H9 (cell line): ENCODE measurements at regions not wholly inside any gene's neighbourhood (a gene's known extent, or its start where the extent isn't known, plus 50 kb on each side); places are given as distances from the start of the nearest gene placed in this dataset.
A peak's percentile ranks its signal among the peaks of the same experiment; 100 is the strongest.

Experiments used
- DNase-seq: peaks from one replicate; pipeline ENCODE4 v3.0.0-alpha.2; 2017
- H2AFZ ChIP-seq: one replicate; pipeline ENCODE4 v1.6.1; 2013; ENCODE audit warnings: mild to moderate bottlenecking, low read length, control low read depth, moderate library complexity
- H2AK5ac ChIP-seq: 2 replicates; pipeline ENCODE4 v1.6.1; 2013; ENCODE audit warnings: low read length, control low read depth, mixed read lengths; ENCODE audit not compliant: insufficient read length
- H2BK120ac ChIP-seq: one replicate; pipeline ENCODE4 v1.6.1; 2013; ENCODE audit warnings: low read depth, mild to moderate bottlenecking, low read length, control low read depth, inconsistent platforms; ENCODE audit not compliant: poor library complexity, severe bottlenecking
- H2BK12ac ChIP-seq: 2 replicates; pipeline ENCODE4 v1.6.1; 2013; ENCODE audit warnings: low read length, control low read depth, mixed read lengths, low read depth; ENCODE audit not compliant: insufficient read length
- H2BK15ac ChIP-seq: 2 replicates; pipeline ENCODE4 v1.6.1; 2013; ENCODE audit warnings: low read depth, low read length, control low read depth
- H2BK20ac ChIP-seq: one replicate; pipeline ENCODE4 v1.6.1; 2013; ENCODE audit warnings: low read depth, mild to moderate bottlenecking, low read length, control low read depth, inconsistent platforms; ENCODE audit not compliant: poor library complexity, severe bottlenecking
- H2BK5ac ChIP-seq: 2 replicates; pipeline ENCODE4 v1.6.1; 2013; ENCODE audit warnings: low read length, control low read depth, mixed read lengths; ENCODE audit not compliant: insufficient read length
- H3K14ac ChIP-seq: 2 replicates; pipeline ENCODE4 v1.6.1; 2013; ENCODE audit warnings: low read length, control low read depth; ENCODE audit not compliant: insufficient read depth
- H3K18ac ChIP-seq: 2 replicates; pipeline ENCODE4 v1.6.1; 2013; ENCODE audit warnings: low read depth, mild to moderate bottlenecking, mixed read lengths, low read length, control low read depth; ENCODE audit not compliant: insufficient read length
- H3K23ac ChIP-seq: 2 replicates; pipeline ENCODE4 v1.6.1; 2013; ENCODE audit warnings: low read length, control low read depth, mixed read lengths, low read depth; ENCODE audit not compliant: insufficient read length
- H3K23me2 ChIP-seq: 2 replicates; pipeline ENCODE4 v1.6.1; 2013; ENCODE audit warnings: low read depth, mild to moderate bottlenecking, mixed read lengths, low read length, control low read depth; ENCODE audit not compliant: insufficient read length, poor library complexity, severe bottlenecking
- H3K27ac ChIP-seq: 2 replicates; pipeline ENCODE4 v1.5.1; 2013; ENCODE audit warnings: low read length, control low read depth, mixed read lengths, low read depth; ENCODE audit not compliant: insufficient read length
- H3K27me3 ChIP-seq: 2 replicates; pipeline ENCODE4 v1.6.1; 2013; ENCODE audit warnings: low read length, control low read depth, inconsistent platforms; ENCODE audit not compliant: insufficient read depth
- H3K4ac ChIP-seq: 2 replicates; pipeline ENCODE4 v1.6.1; 2013; ENCODE audit warnings: low read depth, mild to moderate bottlenecking, control low read depth, inconsistent platforms, low read length, moderate library complexity
- H3K4me1 ChIP-seq: 2 replicates; pipeline ENCODE4 v1.6.1; 2013; ENCODE audit warnings: low read length, control low read depth, inconsistent platforms; ENCODE audit not compliant: insufficient read depth
- H3K4me2 ChIP-seq: 2 replicates; pipeline ENCODE4 v1.6.1; 2013; ENCODE audit warnings: low read length, control low read depth, mixed read lengths; ENCODE audit not compliant: insufficient read length, insufficient read depth
- H3K56ac ChIP-seq: 2 replicates; pipeline ENCODE4 v1.6.1; 2013; ENCODE audit warnings: low read depth, mild to moderate bottlenecking, mixed read lengths, low read length, control low read depth; ENCODE audit not compliant: insufficient read length
- H3K79me1 ChIP-seq: 2 replicates; pipeline ENCODE4 v1.6.1; 2013; ENCODE audit warnings: low read depth, mild to moderate bottlenecking, moderate library complexity, low read length, control low read depth, inconsistent platforms; ENCODE audit not compliant: insufficient read depth, poor library complexity, severe bottlenecking
- H3K79me2 ChIP-seq: 2 replicates; pipeline ENCODE4 v1.6.1; 2013; ENCODE audit warnings: low read length, control low read depth, inconsistent platforms; ENCODE audit not compliant: insufficient read depth
- H3K9ac ChIP-seq: 2 replicates; pipeline ENCODE4 v1.6.1; 2013; ENCODE audit warnings: low read length, control low read depth, mixed read lengths; ENCODE audit not compliant: insufficient read length; ENCODE audit errors: extremely low read depth
- H3K9me3 ChIP-seq: one replicate; pipeline ENCODE4 v1.6.1; 2013; ENCODE audit warnings: low read depth, low read length, inconsistent platforms; ENCODE audit not compliant: control insufficient read depth
- H3T11ph ChIP-seq: one replicate; pipeline ENCODE4 v1.6.1; 2013; ENCODE audit warnings: mild to moderate bottlenecking, low read length, control low read depth, inconsistent platforms
- H4K20me1 ChIP-seq: one replicate; pipeline ENCODE4 v1.6.1; 2013; ENCODE audit not compliant: control insufficient read depth, insufficient read length, insufficient read depth
- H4K5ac ChIP-seq: 2 replicates; pipeline ENCODE4 v1.6.1; 2013; ENCODE audit warnings: low read depth, mild to moderate bottlenecking, mixed read lengths, low read length, control low read depth; ENCODE audit not compliant: insufficient read length
- H4K8ac ChIP-seq: replicated peaks from 2 replicates; pipeline ENCODE4 v1.6.1; 2013; ENCODE audit warnings: low read length, control low read depth, mixed read lengths, low read depth; ENCODE audit not compliant: insufficient read length
- H4K91ac ChIP-seq: 2 replicates; pipeline ENCODE4 v1.6.1; 2013; ENCODE audit warnings: low read depth, mild to moderate bottlenecking, moderate library complexity, mixed read lengths, low read length, control low read depth; ENCODE audit not compliant: insufficient read length
- H3K27ac Mint-ChIP-seq, 3 experiments: 2 replicates in 2 of 3; 3 replicates in 1 of 3; pipeline ENCODE4 v1.8.0; 2020 to 2021; ENCODE audit warnings: mixed read lengths in 3 of 3, mild to moderate bottlenecking in 1 of 3, moderate library complexity in 1 of 3
- H3K27me3 Mint-ChIP-seq: 2 replicates; pipeline ENCODE4 v1.8.0; 2021; ENCODE audit warnings: low read depth, mild to moderate bottlenecking, moderate library complexity, mixed read lengths
- H3K36me3 Mint-ChIP-seq, 3 experiments: 2 replicates in 2 of 3; 3 replicates in 1 of 3; pipeline ENCODE4 v1.8.0; 2020 to 2021; ENCODE audit warnings: low read depth in 3 of 3, mixed read lengths in 3 of 3; ENCODE audit not compliant: insufficient read depth in 1 of 3
- H3K4me1 Mint-ChIP-seq, 2 experiments: 2 replicates each; pipeline ENCODE4 v1.8.0; 2020; ENCODE audit warnings: mixed read lengths in 2 of 2
- H3K4me3 Mint-ChIP-seq, 2 experiments: 2 replicates in 1 of 2; 3 replicates in 1 of 2; pipeline ENCODE4 v1.8.0; 2020 to 2021; ENCODE audit warnings: mild to moderate bottlenecking in 2 of 2, mixed read lengths in 2 of 2, moderate library complexity in 1 of 2
- H3K9me3 Mint-ChIP-seq, 2 experiments: 2 replicates in 1 of 2; 3 replicates in 1 of 2; pipeline ENCODE4 v1.8.0; 2020; ENCODE audit warnings: mild to moderate bottlenecking in 2 of 2, mixed read lengths in 2 of 2, moderate library complexity in 1 of 2
- WGBS: extraction: QIAGEN DNeasy Blood & Tissue Kit; methylation state at CpG from one replicate; pipeline ENCODE4 v1.1.7; 2013; ENCODE audit warnings: missing lambda C conversion rate, low lambda C conversion rate, mixed read lengths; ENCODE audit not compliant: insufficient read length; ENCODE audit errors: extremely low coverage; 5-methylcytosine and 5-hydroxymethylcytosine counted together
- TF ChIP-seq, protein P1 (sequence below): fragments of 200-600 bp; sonication (generic); conservative IDR thresholded peaks from 3 replicates; pipeline ENCODE4 v1.8.0; 2021; ENCODE audit warnings: antibody characterized with exemption, mild to moderate bottlenecking

GRCh38 chr4:114474188-114474800, 124.3 kb upstream of the UGT8 start:
- Histone ChIP-seq H3K79me1 (no peaks in the 10 kb centered on the region), H3K9me3 (no peaks in the 10 kb centered on the region), H4K20me1 (no peaks in the 10 kb centered on the region), H3K79me2 (no peaks in the 10 kb centered on the region), H3K27me3 (no peaks in the 10 kb centered on the region), H4K91ac (no peak overlapping the region), H3K4me1 (no peaks in the 10 kb centered on the region), H3K14ac (no peak overlapping the region), H2BK15ac (no peak overlapping the region), H2AFZ (no peak overlapping the region), H3K4ac (no peak overlapping the region), H2BK20ac (no peak overlapping the region), H3K18ac (no peak overlapping the region), H4K8ac (no peak overlapping the region), H3K27ac (no peak overlapping the region), H4K5ac (no peak overlapping the region), H2BK12ac (no peak overlapping the region), H2AK5ac (no peak overlapping the region), H3K56ac (no peak overlapping the region), H3T11ph (no peak overlapping the region), H3K4me2 (no peak overlapping the region), H3K9ac (no peak overlapping the region), H2BK120ac (no peak overlapping the region), H3K23ac (no peak overlapping the region), H2BK5ac (no peak overlapping the region), H3K23me2 (no peaks in the 10 kb centered on the region)
- TF ChIP-seq, protein P1, sequence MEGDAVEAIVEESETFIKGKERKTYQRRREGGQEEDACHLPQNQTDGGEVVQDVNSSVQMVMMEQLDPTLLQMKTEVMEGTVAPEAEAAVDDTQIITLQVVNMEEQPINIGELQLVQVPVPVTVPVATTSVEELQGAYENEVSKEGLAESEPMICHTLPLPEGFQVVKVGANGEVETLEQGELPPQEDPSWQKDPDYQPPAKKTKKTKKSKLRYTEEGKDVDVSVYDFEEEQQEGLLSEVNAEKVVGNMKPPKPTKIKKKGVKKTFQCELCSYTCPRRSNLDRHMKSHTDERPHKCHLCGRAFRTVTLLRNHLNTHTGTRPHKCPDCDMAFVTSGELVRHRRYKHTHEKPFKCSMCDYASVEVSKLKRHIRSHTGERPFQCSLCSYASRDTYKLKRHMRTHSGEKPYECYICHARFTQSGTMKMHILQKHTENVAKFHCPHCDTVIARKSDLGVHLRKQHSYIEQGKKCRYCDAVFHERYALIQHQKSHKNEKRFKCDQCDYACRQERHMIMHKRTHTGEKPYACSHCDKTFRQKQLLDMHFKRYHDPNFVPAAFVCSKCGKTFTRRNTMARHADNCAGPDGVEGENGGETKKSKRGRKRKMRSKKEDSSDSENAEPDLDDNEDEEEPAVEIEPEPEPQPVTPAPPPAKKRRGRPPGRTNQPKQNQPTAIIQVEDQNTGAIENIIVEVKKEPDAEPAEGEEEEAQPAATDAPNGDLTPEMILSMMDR, result no peak
- no CpG with 5 or more reads among the region's 3 CpGs for WGBS
- Mint-ChIP-seq H3K27ac (peak overlapping the region in 2 of 3 experiments; percentile 1 to 5; a peak in 3 of 7 replicates), H3K9me3 (no peaks in the 10 kb centered on the region; a peak in 1 of 5 replicates), H3K36me3 (peaks cover 0 to 8% (median 0%) of the 10 kb centered on the region in 3 experiments; a peak in 2 of 7 replicates), H3K4me1 (peaks cover 2 to 7% of the 10 kb centered on the region in 2 experiments; a peak in 3 of 4 replicates), H3K27me3 (no peaks in the 10 kb centered on the region), H3K4me3 (no peak overlapping the region)
- DNase-seq, result no peak
